ENCODE measurements at regions not wholly inside any gene's neighbourhood (a gene's known extent, or its start where the extent isn't known, plus 50 kb on each side); places are given as distances from the start of the nearest gene placed in this dataset.

DNA sequence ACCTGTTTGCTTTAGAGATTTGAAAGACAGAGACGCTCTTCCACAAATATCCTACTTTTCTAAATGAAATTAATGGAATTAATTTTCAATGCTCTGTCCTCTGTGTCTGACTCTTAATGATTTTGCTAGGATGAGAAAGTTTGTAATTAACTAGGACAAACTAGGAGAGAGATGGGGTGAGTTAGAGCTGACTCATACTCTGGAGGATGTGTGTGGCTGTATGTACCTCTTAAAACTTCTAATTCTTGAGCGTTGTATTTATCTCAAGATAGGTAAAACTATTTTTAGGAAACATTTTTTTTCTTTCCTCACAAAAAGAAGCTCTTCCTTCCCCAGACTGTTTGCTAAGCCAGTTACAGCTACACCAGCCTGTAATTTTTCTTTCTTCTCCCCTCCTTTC lies 178.8 kb upstream of the ANKRD30A start:
- Histone ChIP-seq H3K9me2 (ENCODE audit: insufficient read depth) (no peaks in the 10 kb centered on the region), H3K9me3 (ENCODE audit: insufficient read depth, low read depth) (no peaks in the 10 kb centered on the region), H3K4me2 (no peak overlapping the region), H3K4me3 (no peak overlapping the region), H3K79me2 (ENCODE audit: low read depth) (no peaks in the 10 kb centered on the region), H3K36me3 (ENCODE audit: low read depth) (no peaks in the 10 kb centered on the region), H2AFZ (no peak overlapping the region), H3F3A (ENCODE audit: insufficient read depth, low read depth) (no peaks in the 10 kb centered on the region), H3K27ac (no peak overlapping the region), H4K20me1 (ENCODE audit: insufficient read depth) (no peaks in the 10 kb centered on the region), H3K4me1 (replicated peaks; ENCODE audit: insufficient read depth) (no peaks in the 10 kb centered on the region), H3K27me3 (ENCODE audit: insufficient read depth, low read depth) (no peaks in the 10 kb centered on the region)
- no peak for DNase-seq
- CTCF ChIA-PET, result no interaction called here
- POLR2A ChIA-PET (ENCODE audit: unreplicated experiment), result no interaction called here
- TF ChIP-seq, protein P1, sequence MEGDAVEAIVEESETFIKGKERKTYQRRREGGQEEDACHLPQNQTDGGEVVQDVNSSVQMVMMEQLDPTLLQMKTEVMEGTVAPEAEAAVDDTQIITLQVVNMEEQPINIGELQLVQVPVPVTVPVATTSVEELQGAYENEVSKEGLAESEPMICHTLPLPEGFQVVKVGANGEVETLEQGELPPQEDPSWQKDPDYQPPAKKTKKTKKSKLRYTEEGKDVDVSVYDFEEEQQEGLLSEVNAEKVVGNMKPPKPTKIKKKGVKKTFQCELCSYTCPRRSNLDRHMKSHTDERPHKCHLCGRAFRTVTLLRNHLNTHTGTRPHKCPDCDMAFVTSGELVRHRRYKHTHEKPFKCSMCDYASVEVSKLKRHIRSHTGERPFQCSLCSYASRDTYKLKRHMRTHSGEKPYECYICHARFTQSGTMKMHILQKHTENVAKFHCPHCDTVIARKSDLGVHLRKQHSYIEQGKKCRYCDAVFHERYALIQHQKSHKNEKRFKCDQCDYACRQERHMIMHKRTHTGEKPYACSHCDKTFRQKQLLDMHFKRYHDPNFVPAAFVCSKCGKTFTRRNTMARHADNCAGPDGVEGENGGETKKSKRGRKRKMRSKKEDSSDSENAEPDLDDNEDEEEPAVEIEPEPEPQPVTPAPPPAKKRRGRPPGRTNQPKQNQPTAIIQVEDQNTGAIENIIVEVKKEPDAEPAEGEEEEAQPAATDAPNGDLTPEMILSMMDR (conservative IDR thresholded peaks at IDR 0.05), result no peak
- no peak for TF ChIP-seq EZH2 (IDR thresholded peaks at IDR 0.05; ENCODE audit: low read depth)
- intact Hi-C loops (cut with micrococcal nuclease; ENCODE audit: unreplicated experiment), result no loop called here
- BruUV-seq (replicated peaks), result no TSS peak

DNA sequence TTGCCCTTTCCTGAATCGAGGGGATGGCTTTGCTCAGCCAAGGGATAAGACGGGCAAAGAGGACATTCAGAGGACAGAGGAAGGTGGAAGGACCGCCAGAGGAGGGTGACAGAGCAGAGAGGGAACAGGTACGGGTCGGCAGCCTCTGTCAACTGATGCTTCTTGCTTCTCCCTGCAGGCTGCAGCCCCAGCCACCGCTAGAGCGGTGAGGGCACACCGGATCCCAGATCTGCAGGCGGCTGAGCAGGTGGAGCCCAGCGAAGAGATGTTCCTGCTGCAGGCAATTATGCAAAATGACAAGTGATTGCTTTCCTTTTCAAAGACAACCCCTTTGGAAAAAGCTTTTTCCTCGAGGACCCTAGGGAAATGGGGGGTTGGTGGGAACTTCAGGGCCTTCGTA lies 181.9 kb upstream of the ANKRD30A start:
- no peak for DNase-seq
- no peaks in the 10 kb centered on the region for H3K36me3 ChIP-seq (ENCODE audit: low read depth)
- H3K4me1 ChIP-seq (replicated peaks; ENCODE audit: insufficient read depth), result no peaks in the 10 kb centered on the region
- no peaks in the 10 kb centered on the region for H3F3A ChIP-seq (ENCODE audit: insufficient read depth, low read depth)
- ChIA-PET CTCF (no interaction called here), POLR2A (ENCODE audit: unreplicated experiment) (no interaction called here)
- H3K4me3 ChIP-seq, result no peak overlapping the region
- no peak overlapping the region for H3K4me2 ChIP-seq
- H3K9me2 ChIP-seq (ENCODE audit: insufficient read depth), result no peaks in the 10 kb centered on the region
- H3K27me3 ChIP-seq (ENCODE audit: insufficient read depth, low read depth), result no peaks in the 10 kb centered on the region
- intact Hi-C loops (cut with micrococcal nuclease; ENCODE audit: unreplicated experiment), result no loop called here
- no peak overlapping the region for H3K27ac ChIP-seq
- H4K20me1 ChIP-seq (ENCODE audit: insufficient read depth), result no peaks in the 10 kb centered on the region
- no peaks in the 10 kb centered on the region for H3K9me3 ChIP-seq (ENCODE audit: insufficient read depth, low read depth)
- TF ChIP-seq, protein P1 (conservative IDR thresholded peaks at IDR 0.05), result no peak
- TF ChIP-seq EZH2 (IDR thresholded peaks at IDR 0.05; ENCODE audit: low read depth), result no peak
- H2AFZ ChIP-seq, result no peak overlapping the region
- H3K79me2 ChIP-seq (ENCODE audit: low read depth), result no peaks in the 10 kb centered on the region
- BruUV-seq (replicated peaks), result no TSS peak

DNA sequence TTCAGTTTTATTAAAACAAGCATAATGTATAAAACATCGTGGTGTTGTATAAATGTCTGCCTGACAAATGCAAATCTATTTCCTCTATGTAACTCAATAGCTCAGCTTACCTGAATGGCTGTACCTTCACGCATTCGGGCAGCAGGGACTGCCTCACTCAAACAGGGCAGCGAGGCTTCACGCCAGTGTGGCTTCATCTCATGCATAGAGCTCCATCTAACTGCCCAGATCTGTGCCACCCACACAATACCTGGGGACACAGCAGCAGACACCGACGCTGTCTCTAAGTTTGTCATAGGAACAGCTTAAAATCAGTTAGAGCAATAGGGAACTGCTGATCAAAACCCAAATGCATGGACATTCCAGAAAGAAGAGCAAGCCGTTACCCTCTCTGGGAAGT lies 182.8 kb upstream of the ANKRD30A start:
- Histone ChIP-seq H3K27me3 (ENCODE audit: insufficient read depth, low read depth) (no peaks in the 10 kb centered on the region), H3K4me3 (no peak overlapping the region), H3F3A (ENCODE audit: insufficient read depth, low read depth) (no peaks in the 10 kb centered on the region), H2AFZ (no peak overlapping the region), H3K9me3 (ENCODE audit: insufficient read depth, low read depth) (no peaks in the 10 kb centered on the region), H3K36me3 (ENCODE audit: low read depth) (no peaks in the 10 kb centered on the region), H3K4me2 (no peak overlapping the region), H4K20me1 (ENCODE audit: insufficient read depth) (no peaks in the 10 kb centered on the region), H3K27ac (no peak overlapping the region), H3K4me1 (replicated peaks; ENCODE audit: insufficient read depth) (no peaks in the 10 kb centered on the region), H3K79me2 (ENCODE audit: low read depth) (no peaks in the 10 kb centered on the region), H3K9me2 (ENCODE audit: insufficient read depth) (no peaks in the 10 kb centered on the region)
- no peak for DNase-seq
- ChIA-PET CTCF (no interaction called here), POLR2A (ENCODE audit: unreplicated experiment) (no interaction called here)
- no peak for TF ChIP-seq EZH2 (IDR thresholded peaks at IDR 0.05; ENCODE audit: low read depth)
- TF ChIP-seq, protein P1 (conservative IDR thresholded peaks at IDR 0.05), result no peak
- intact Hi-C loops (cut with micrococcal nuclease; ENCODE audit: unreplicated experiment), result no loop called here
- no TSS peak for BruUV-seq (replicated peaks)
